Activated CD4-positive, alpha-beta T cell treated with anti-CD3 and anti-CD28 coated beads, Interleukin-2, amount 50 U/mL, for 4 hours (primary cell): ENCODE measurements at regions not wholly inside any gene's neighbourhood (a gene's known extent, or its start where the extent isn't known, plus 50 kb on each side); places are given as distances from the start of the nearest gene placed in this dataset.
"Not testable (repeated sequence)": the region's sequence is repeated elsewhere in the genome, so short reads cannot be mapped to it uniquely, and the experiment has no call there.

Experiments
- DNase-seq, 2 experiments: peaks; one replicate each; pipeline ENCODE4 v3.0.0-alpha.2; 2020

- not testable (repeated sequence) for DNase-seq
These were observed 959.4 kb upstream of the DEFB115 start for GRCh38 chr20:30297878-30298595.

- DNase-seq = not testable (repeated sequence)
These were observed 957.2 kb upstream of the DEFB115 start for GRCh38 chr20:30300220-30300642.

GRCh38 chr20:30302786-30303185, 954.7 kb upstream of the DEFB115 start:
- not testable (repeated sequence) for DNase-seq

- not testable (repeated sequence) for DNase-seq
These were observed 947.5 kb upstream of the DEFB115 start for GRCh38 chr20:30309938-30310337.

- DNase-seq = not testable (repeated sequence)
These were observed 947.1 kb upstream of the DEFB115 start for GRCh38 chr20:30310385-30310784.

GRCh38 chr20:30312220-30312619, 945.2 kb upstream of the DEFB115 start:
- DNase-seq = not testable (repeated sequence)

GRCh38 chr20:30313660-30314059, 943.8 kb upstream of the DEFB115 start:
- not testable (repeated sequence) for DNase-seq

GRCh38 chr20:30316063-30316462, 941.4 kb upstream of the DEFB115 start:
- not testable (repeated sequence) for DNase-seq

GRCh38 chr20:30316532-30317299, 940.7 kb upstream of the DEFB115 start:
- DNase-seq = not testable (repeated sequence)

- not testable (repeated sequence) for DNase-seq
These were observed 923.7 kb upstream of the DEFB115 start for GRCh38 chr20:30333744-30334143.

GRCh38 chr20:30337556-30337955, 919.9 kb upstream of the DEFB115 start:
- DNase-seq = not testable (repeated sequence)

- not testable (repeated sequence) for DNase-seq
These were observed 908.5 kb upstream of the DEFB115 start for GRCh38 chr20:30348932-30349331.

GRCh38 chr20:30356854-30357467, 900.5 kb upstream of the DEFB115 start:
- DNase-seq = not testable (repeated sequence)

GRCh38 chr20:30361756-30362155, 895.7 kb upstream of the DEFB115 start:
- DNase-seq = not testable (repeated sequence)

- not testable (repeated sequence) for DNase-seq
These were observed 881.1 kb upstream of the DEFB115 start for GRCh38 chr20:30376430-30376766.

- DNase-seq = peak; percentile 88 to 91
These were observed 880.5 kb upstream of the DEFB115 start for GRCh38 chr20:30376767-30377658.

- DNase-seq = not testable (repeated sequence)
These were observed 879.1 kb upstream of the DEFB115 start for GRCh38 chr20:30378317-30378716.

GRCh38 chr20:30378721-30379120, 878.7 kb upstream of the DEFB115 start:
- not testable (repeated sequence) for DNase-seq

GRCh38 chr20:30384841-30385240, 872.6 kb upstream of the DEFB115 start:
- not testable (repeated sequence) for DNase-seq

GRCh38 chr20:30386099-30386498, 871.4 kb upstream of the DEFB115 start:
- not testable (repeated sequence) for DNase-seq

- not testable (repeated sequence) for DNase-seq
These were observed 869.6 kb upstream of the DEFB115 start for GRCh38 chr20:30387823-30388222.

- DNase-seq = not testable (repeated sequence)
These were observed 863.9 kb upstream of the DEFB115 start for GRCh38 chr20:30393523-30393922.
